Psoas muscle (tissue), 7 donors: ENCODE measurements at regions not wholly inside any gene's neighbourhood (a gene's known extent, or its start where the extent isn't known, plus 50 kb on each side); places are given as distances from the start of the nearest gene placed in this dataset.
A peak's percentile ranks its signal among the peaks of the same experiment; 100 is the strongest.

Experiments used
- ATAC-seq, 4 donors: fragments of 200-7000 bp; cut with Tn5 transposase; one replicate each; pipeline ENCODE4 v1.9.1; 2020; ENCODE audit warnings: moderate library complexity in 3 of 4, mild to moderate bottlenecking in 2 of 4
- DNase-seq, 2 donors: peaks; one replicate each; pipeline ENCODE4 v3.0.0-alpha.2; 2020
- H3K27ac ChIP-seq: fragments of 200-600 bp; one replicate; pipeline ENCODE4 v1.8.0; 2022
- H3K27me3 ChIP-seq, 3 donors: fragments of 200-600 bp in 1 of 3; one replicate each; pipeline versions ENCODE4 v1.6.1 to v1.8.0; 2013 to 2022; ENCODE audit warnings: low read length in 2 of 3, mild to moderate bottlenecking in 2 of 3, moderate library complexity in 1 of 3; ENCODE audit not compliant: insufficient read depth in 3 of 3
- H3K36me3 ChIP-seq, 2 donors: fragments of 200-600 bp in 1 of 2; one replicate each; pipeline versions ENCODE4 v1.6.1 to v1.8.0; 2013 to 2022; ENCODE audit warnings: low read depth in 1 of 2, mild to moderate bottlenecking in 1 of 2, moderate library complexity in 1 of 2; ENCODE audit not compliant: insufficient read depth in 1 of 2
- H3K4me1 ChIP-seq: fragments of 200-600 bp; one replicate; pipeline ENCODE4 v1.8.0; 2022
- H3K4me3 ChIP-seq: fragments of 200-600 bp; one replicate; pipeline ENCODE4 v1.8.0; 2022; ENCODE audit warnings: mild to moderate bottlenecking
- H3K9me3 ChIP-seq: fragments of 200-600 bp; one replicate; pipeline ENCODE4 v1.8.0; 2022
- WGBS, 3 donors: extraction: QIAGEN DNeasy Blood & Tissue Kit; methylation state at CpG; one replicate each; pipeline versions ENCODE4 v1.1.6 to v1.1.7; 2013; 5-methylcytosine and 5-hydroxymethylcytosine counted together
- intact Hi-C, 2 donors: fragments of 100-400 bp; cut with DNase I; formaldehyde crosslinking; loops; one replicate each; pipeline versions ENCODE4 v1.11.0 to v1.14.2; 2022
- TF ChIP-seq, protein P1 (sequence below): fragments of 200-600 bp; IDR thresholded peaks from one replicate; pipeline ENCODE4 v1.8.0; 2022; ENCODE audit warnings: antibody characterized with exemption
- donor health status: healthy with polysubstance abuse.
- donor health status: DM: no; HTN: no; CAD: no; lungs with moderate emphysema.
- donor health status: Bipolar disorder and iron deficiency.
- donor health status: healthy.
- donor health status: DM: yes; HTN: yes; CAD: no.
- donor health status: DM: no; HTN: no; CAD: no.
- donor health status: DM: yes; HTN: yes; CAD: no.

DNA sequence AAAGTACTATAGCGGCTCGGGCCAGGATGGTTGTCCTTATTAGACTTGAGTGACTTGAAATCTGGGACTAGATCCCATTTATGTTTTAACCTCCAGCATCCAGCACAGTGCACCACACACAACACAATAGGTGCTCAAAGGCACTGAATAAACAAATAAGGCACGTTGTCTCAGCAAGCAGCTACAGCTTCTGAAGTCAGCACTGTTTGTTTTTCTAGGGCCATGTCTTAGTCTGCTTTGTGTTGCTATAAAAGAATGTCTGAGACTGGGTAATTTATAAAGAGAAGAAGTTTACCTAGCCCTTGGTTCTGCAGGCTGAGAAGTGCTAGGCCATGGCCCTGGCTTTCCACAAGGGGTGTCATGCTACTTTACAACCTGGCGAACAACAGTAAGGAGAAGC is 102.1 kb upstream of the LNX1 start:
- no peak for ATAC-seq
- 93 to 98% (median 95%) methylated on average over 4 of the region's 4 CpGs for WGBS, 3 donors
- no peaks in the 10 kb centered on the region for H3K4me1 ChIP-seq

DNA sequence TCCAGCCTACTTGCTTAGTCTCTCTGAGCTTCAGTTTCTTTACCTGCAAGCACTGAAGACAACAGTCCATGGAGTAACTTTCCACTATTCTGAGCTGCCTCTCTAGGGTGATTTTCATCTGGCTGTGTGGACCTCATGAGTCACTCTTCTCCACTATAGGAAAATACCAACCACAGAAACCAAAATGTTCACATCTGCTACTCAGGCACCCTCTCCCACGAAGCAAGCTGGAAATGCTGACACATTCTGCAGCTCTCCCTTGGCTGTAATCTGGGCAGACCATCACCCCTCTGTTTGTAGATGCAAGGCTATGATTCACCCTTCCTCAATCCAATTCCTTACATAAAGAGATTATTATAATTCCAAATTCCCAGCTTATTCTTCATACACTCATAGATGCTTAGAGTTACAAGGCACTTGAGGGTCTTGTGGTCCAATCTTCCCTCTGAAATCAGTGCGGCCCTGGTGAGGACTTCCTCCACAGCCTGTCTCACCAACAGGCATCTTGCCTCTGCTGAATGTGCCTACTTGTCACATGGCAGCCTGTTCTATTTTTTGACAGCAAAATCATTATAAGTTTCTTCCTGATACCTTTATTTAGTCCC is 97.0 kb upstream of the LNX1 start:
- TF ChIP-seq, protein P1, sequence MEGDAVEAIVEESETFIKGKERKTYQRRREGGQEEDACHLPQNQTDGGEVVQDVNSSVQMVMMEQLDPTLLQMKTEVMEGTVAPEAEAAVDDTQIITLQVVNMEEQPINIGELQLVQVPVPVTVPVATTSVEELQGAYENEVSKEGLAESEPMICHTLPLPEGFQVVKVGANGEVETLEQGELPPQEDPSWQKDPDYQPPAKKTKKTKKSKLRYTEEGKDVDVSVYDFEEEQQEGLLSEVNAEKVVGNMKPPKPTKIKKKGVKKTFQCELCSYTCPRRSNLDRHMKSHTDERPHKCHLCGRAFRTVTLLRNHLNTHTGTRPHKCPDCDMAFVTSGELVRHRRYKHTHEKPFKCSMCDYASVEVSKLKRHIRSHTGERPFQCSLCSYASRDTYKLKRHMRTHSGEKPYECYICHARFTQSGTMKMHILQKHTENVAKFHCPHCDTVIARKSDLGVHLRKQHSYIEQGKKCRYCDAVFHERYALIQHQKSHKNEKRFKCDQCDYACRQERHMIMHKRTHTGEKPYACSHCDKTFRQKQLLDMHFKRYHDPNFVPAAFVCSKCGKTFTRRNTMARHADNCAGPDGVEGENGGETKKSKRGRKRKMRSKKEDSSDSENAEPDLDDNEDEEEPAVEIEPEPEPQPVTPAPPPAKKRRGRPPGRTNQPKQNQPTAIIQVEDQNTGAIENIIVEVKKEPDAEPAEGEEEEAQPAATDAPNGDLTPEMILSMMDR = no peak
- 51 to 69% (median 57%) methylated on average over 2 of the region's 2 CpGs for WGBS, 3 donors
- H3K9me3 ChIP-seq = no peaks in the 10 kb centered on the region
- no peaks in the 10 kb centered on the region for H3K4me1 ChIP-seq
- no peak overlapping the region for H3K27ac ChIP-seq
- ATAC-seq (peak in 1 of 4 donors; percentile 27), DNase-seq (no peak)
- H3K27me3 ChIP-seq = no peaks in the 10 kb centered on the region
- no peak overlapping the region for H3K4me3 ChIP-seq
- H3K36me3 ChIP-seq = no peaks in the 10 kb centered on the region
- intact Hi-C loops = no loop called here

More for the DNA sequence above, 102.1 kb upstream of the LNX1 start:
- no peak for DNase-seq
- Histone ChIP-seq H3K36me3 (no peaks in the 10 kb centered on the region), H3K27ac (no peak overlapping the region), H3K4me3 (no peak overlapping the region), H3K9me3 (no peaks in the 10 kb centered on the region), H3K27me3 (no peaks in the 10 kb centered on the region)
- intact Hi-C loops = no loop called here
- TF ChIP-seq, protein P1 = no peak

DNA sequence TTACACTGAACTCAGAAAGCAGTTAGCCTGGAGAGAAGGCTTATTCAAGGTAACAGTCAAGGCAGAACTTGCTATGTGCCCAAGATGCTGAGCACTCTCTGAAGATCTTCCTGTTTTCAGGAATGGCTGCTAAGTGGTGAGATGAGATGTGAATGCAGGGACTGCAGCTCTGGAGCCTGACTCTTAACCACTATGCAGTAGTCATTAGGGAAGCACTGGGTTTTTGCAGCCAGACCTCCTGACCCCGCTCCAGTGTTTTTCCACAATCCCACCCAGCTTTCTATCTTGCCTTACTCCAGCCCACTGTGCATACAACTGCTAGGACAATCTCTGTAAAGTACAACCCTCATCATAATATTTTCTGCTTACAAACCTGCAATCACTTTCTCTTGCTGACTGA is 95.2 kb upstream of the LNX1 start:
- Histone ChIP-seq H3K9me3 (no peaks in the 10 kb centered on the region), H3K36me3 (no peaks in the 10 kb centered on the region), H3K27me3 (no peaks in the 10 kb centered on the region), H3K4me1 (no peaks in the 10 kb centered on the region), H3K27ac (no peak overlapping the region), H3K4me3 (no peak overlapping the region)
- no peak for DNase-seq
- TF ChIP-seq, protein P1 = no peak
- WGBS, 3 donors = 86 to 95% (median 89%) methylated on average over 1 of the region's 1 CpG
- ATAC-seq = no peak
- intact Hi-C loops = no loop called here

DNA sequence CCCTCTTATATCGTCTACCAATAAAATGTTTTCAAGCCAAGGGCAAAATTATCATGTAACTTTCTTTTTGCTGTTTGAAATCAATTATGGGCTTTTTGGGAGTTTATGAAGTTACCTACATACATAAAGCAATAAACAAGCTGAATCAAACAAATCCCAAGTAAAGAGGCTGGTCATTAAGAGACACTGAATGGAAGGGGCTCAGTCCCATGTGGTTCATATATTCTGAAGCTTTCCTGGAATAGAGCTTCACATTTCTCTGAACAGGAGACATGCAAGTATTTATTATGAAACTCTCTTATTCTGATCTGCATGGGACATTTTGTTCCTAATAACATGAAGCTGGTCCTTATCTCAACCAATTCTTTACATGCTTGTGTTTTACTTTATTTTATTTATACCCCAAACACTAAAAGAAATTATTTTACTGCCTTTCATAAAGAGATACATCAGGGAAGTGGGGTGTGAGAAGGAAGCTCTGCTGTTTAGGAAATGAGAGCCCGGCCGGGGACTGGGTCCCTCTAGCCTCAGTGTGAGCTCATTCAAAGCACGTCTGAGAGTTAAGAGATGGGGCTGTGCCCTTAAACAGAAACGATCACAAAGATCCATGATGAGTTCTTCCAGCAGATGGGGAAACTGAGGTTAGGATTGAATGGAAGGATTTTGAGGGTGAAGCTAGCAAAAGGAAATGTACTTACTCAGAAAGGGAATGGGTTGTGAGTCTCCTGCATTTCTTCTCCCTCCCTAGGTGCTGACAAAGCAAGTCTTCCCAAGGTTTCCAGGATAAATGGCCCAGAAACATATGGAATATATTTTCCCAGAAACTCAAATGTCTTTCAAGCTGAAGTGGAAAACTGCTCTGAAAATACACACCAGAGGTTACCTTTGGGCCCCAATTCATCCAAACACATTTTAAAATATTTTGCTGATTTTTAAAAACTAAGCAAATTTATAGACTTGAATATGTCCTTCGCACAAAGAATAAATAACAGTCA is 93.1 kb upstream of the LNX1 start:
- H3K36me3 ChIP-seq = no peaks in the 10 kb centered on the region
- intact Hi-C loops = no loop called here
- TF ChIP-seq, protein P1 = no peak
- H3K9me3 ChIP-seq = no peaks in the 10 kb centered on the region
- H3K27ac ChIP-seq = no peak overlapping the region
- H3K27me3 ChIP-seq = no peaks in the 10 kb centered on the region
- H3K4me1 ChIP-seq = no peaks in the 10 kb centered on the region
- WGBS, 3 donors = 45 to 52% (median 49%) methylated on average over 6 of the region's 6 CpGs
- ATAC-seq (no peak), DNase-seq (no peak)
- no peak overlapping the region for H3K4me3 ChIP-seq
